Heart left ventricle (tissue), 16 donors: ENCODE measurements at regions not wholly inside any gene's neighbourhood (a gene's known extent, or its start where the extent isn't known, plus 50 kb on each side); places are given as distances from the start of the nearest gene placed in this dataset.

Source experiments
- ATAC-seq, 4 donors: fragments of 200-7000 bp; cut with Tn5 transposase; one replicate each; pipeline ENCODE4 v1.9.1; 2020 to 2022; ENCODE audit warnings: moderate library complexity in 4 of 4, mild to moderate bottlenecking in 3 of 4, moderate number of reproducible peaks in 1 of 4
- DNase-seq, 5 donors: peaks; one replicate each; pipeline ENCODE4 v3.0.0-alpha.2; 2020
- H3K27ac ChIP-seq, 12 donors: fragments of 200-600 bp; sonication (generic) in 4 of 12; one replicate each; pipeline versions ENCODE4 v1.5.0 to v1.8.0; 2016 to 2022; ENCODE audit warnings: mild to moderate bottlenecking in 2 of 12
- H3K27me3 ChIP-seq, 9 donors: fragments of 200-600 bp; sonication (generic) in 2 of 9; one replicate each; pipeline versions ENCODE4 v1.5.1 to v1.8.0; 2016 to 2022; ENCODE audit warnings: mild to moderate bottlenecking in 3 of 9
- H3K36me3 ChIP-seq, 9 donors: fragments of 200-600 bp; sonication (generic) in 2 of 9; one replicate each; pipeline versions ENCODE4 v1.5.0 to v1.8.0; 2018 to 2022; ENCODE audit warnings: mild to moderate bottlenecking in 2 of 9
- H3K4me1 ChIP-seq, 12 donors: fragments of 200-600 bp; sonication (generic) in 4 of 12; one replicate each; pipeline versions ENCODE4 v1.5.0 to v1.8.0; 2016 to 2022; ENCODE audit warnings: mild to moderate bottlenecking in 3 of 12
- H3K4me3 ChIP-seq, 12 donors: fragments of 200-600 bp; sonication (generic) in 4 of 12; one replicate each; pipeline versions ENCODE4 v1.5.0 to v1.8.0; 2017 to 2022; ENCODE audit warnings: mild to moderate bottlenecking in 9 of 12, moderate library complexity in 4 of 12
- H3K9me3 ChIP-seq, 12 donors: fragments of 200-600 bp; sonication (generic) in 4 of 12; one replicate each; pipeline versions ENCODE4 v1.5.0 to v1.8.0; 2016 to 2022; ENCODE audit warnings: mild to moderate bottlenecking in 1 of 12
- POLR2A ChIP-seq, 2 donors: fragments of 450-650 bp; IDR thresholded peaks; one replicate each; pipeline ENCODE4 v1.6.1; 2017; ENCODE audit warnings: antibody characterized with exemption in 2 of 2, mild to moderate bottlenecking in 2 of 2, moderate library complexity in 2 of 2
- WGBS, 4 donors: extraction: QIAGEN DNeasy Blood & Tissue Kit in 2 of 4; methylation state at CpG; one replicate each; pipeline versions ENCODE4 v1.1.5 to v1.1.7; 2013 to 2018; 5-methylcytosine and 5-hydroxymethylcytosine counted together
- intact Hi-C, 10 donors: fragments of 100-400 bp; cut with DNase I; formaldehyde crosslinking; loops; one replicate each; pipeline versions ENCODE4 v1.11.1 to v1.14.2; 2022
- TF ChIP-seq, protein P1 (sequence below), 12 donors: fragments of 200-600 bp; sonication (generic) in 4 of 12; IDR thresholded peaks; one replicate each; pipeline versions ENCODE4 v1.5.0 to v1.8.0; 2018 to 2022; ENCODE audit warnings: antibody characterized with exemption in 12 of 12, mild to moderate bottlenecking in 5 of 12
- donor health status: ischemic (EF 13 %, LVEDD 7.1; RV severe dilation, severe dysfunction).
- donor health status: healthy with polysubstance abuse.
- donor health status: DM: no; HTN: yes; CAD: no.
- donor health status: DM: no; HTN: no; CAD: no.
- donor health status: ischemic (EF 25% LVEDD 6.9; RV normal size, moderate dysfunction).
- donor health status: ischemic (EF 25% LVEDD 5.7; RV mildly dilated, moderate dysfunction).
- donor health status: healthy.
- donor health status: DM: yes; HTN: yes; CAD: no.
- donor health status: ischemic (EF 35%, LVEDD 5.7; RV mildly dilated, moderate dysfunction).
- donor health status: nonischemic (EF 11% LVEDD 7.7; RV severe dilation, severe dysfunction).
- donor health status: DM: yes; HTN: yes; CAD: no.
- donor health status: PGD.
- donor health status: ischemic (EF 29% LVEDD 5.4; RV normal size, mild dysfunction).
- donor health status: nonischemic (EF 23%, LVEDD 6.1; RV moderate dilation, normal function).

- H3K4me3 ChIP-seq, result no peak overlapping the region
- no peaks in the 10 kb centered on the region for H3K4me1 ChIP-seq
- no peaks in the 10 kb centered on the region for H3K9me3 ChIP-seq
- H3K27ac ChIP-seq, result no peak overlapping the region
- WGBS, 4 donors, result 85 to 90% (median 87%) methylated on average over 3 of the region's 3 CpGs
- TF ChIP-seq, protein P1, sequence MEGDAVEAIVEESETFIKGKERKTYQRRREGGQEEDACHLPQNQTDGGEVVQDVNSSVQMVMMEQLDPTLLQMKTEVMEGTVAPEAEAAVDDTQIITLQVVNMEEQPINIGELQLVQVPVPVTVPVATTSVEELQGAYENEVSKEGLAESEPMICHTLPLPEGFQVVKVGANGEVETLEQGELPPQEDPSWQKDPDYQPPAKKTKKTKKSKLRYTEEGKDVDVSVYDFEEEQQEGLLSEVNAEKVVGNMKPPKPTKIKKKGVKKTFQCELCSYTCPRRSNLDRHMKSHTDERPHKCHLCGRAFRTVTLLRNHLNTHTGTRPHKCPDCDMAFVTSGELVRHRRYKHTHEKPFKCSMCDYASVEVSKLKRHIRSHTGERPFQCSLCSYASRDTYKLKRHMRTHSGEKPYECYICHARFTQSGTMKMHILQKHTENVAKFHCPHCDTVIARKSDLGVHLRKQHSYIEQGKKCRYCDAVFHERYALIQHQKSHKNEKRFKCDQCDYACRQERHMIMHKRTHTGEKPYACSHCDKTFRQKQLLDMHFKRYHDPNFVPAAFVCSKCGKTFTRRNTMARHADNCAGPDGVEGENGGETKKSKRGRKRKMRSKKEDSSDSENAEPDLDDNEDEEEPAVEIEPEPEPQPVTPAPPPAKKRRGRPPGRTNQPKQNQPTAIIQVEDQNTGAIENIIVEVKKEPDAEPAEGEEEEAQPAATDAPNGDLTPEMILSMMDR (IDR thresholded peaks at IDR 0.05), result no peak
- TF ChIP-seq POLR2A (IDR thresholded peaks at IDR 0.05), result no peak
- ATAC-seq (no peak), DNase-seq (no peak)
- intact Hi-C loops, result no loop called here
- H3K27me3 ChIP-seq, result no peaks in the 10 kb centered on the region
- no peaks in the 10 kb centered on the region for H3K36me3 ChIP-seq
Measured at GRCh38 chr10:58082248-58082647, 185.4 kb downstream of the IPMK start.

- H3K27me3 ChIP-seq, result no peaks in the 10 kb centered on the region
- TF ChIP-seq POLR2A (IDR thresholded peaks at IDR 0.05), result no peak
- TF ChIP-seq, protein P1 (IDR thresholded peaks at IDR 0.05), result no peak
- DNase-seq, result no peak
- H3K36me3 ChIP-seq, result no peaks in the 10 kb centered on the region
- no peak overlapping the region for H3K4me3 ChIP-seq
- no peak for ATAC-seq
- 22 to 70% (median 34%) methylated on average over 2 of the region's 2 CpGs for WGBS, 4 donors
- intact Hi-C loops, result no loop called here
- no peaks in the 10 kb centered on the region for H3K9me3 ChIP-seq
- no peak overlapping the region for H3K27ac ChIP-seq
- H3K4me1 ChIP-seq, result no peaks in the 10 kb centered on the region
Measured at GRCh38 chr10:58081353-58081752, 186.3 kb downstream of the IPMK start.

- 87 to 88% (median 87%) methylated on average over 2 of the region's 2 CpGs for WGBS, 4 donors
- Histone ChIP-seq H3K27me3 (no peaks in the 10 kb centered on the region), H3K27ac (no peak overlapping the region), H3K36me3 (no peaks in the 10 kb centered on the region), H3K9me3 (no peaks in the 10 kb centered on the region), H3K4me3 (no peak overlapping the region), H3K4me1 (no peaks in the 10 kb centered on the region)
- TF ChIP-seq POLR2A (IDR thresholded peaks at IDR 0.05), result no peak
- TF ChIP-seq, protein P1 (IDR thresholded peaks at IDR 0.05), result no peak
- ATAC-seq (no peak), DNase-seq (no peak)
- intact Hi-C loops, result no loop called here
Measured at GRCh38 chr10:58079461-58079860, 188.2 kb downstream of the IPMK start.

DNA sequence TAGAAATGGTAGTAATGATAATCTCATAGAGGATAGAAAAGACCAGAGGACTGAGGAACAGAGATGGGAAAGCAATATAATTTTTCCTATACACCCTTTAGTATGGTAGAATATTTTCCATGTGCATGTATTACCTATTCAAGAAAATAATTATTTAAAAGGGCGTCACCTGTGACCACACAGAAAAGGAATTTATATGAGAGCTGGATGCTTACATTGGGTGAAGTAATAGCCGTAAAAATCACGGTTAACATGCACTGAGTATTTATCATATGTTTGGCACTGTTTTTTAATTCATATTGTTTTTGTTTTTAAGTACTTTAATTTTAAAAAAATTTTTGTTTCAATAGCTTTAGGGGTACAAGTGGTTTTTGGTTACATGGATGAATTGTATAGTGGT, 195.1 kb downstream of the IPMK start:
- H3K36me3 ChIP-seq, result no peaks in the 10 kb centered on the region
- no peak for ATAC-seq
- 85 to 91% (median 90%) methylated on average over 3 of the region's 3 CpGs for WGBS, 4 donors
- H3K27ac ChIP-seq, result no peak overlapping the region
- no peaks in the 10 kb centered on the region for H3K4me1 ChIP-seq
- TF ChIP-seq POLR2A (IDR thresholded peaks at IDR 0.05), result no peak
- H3K27me3 ChIP-seq, result no peaks in the 10 kb centered on the region
- H3K9me3 ChIP-seq, result no peaks in the 10 kb centered on the region
- no peak overlapping the region for H3K4me3 ChIP-seq
- DNase-seq, result no peak
- intact Hi-C loops, result no loop called here

DNA sequence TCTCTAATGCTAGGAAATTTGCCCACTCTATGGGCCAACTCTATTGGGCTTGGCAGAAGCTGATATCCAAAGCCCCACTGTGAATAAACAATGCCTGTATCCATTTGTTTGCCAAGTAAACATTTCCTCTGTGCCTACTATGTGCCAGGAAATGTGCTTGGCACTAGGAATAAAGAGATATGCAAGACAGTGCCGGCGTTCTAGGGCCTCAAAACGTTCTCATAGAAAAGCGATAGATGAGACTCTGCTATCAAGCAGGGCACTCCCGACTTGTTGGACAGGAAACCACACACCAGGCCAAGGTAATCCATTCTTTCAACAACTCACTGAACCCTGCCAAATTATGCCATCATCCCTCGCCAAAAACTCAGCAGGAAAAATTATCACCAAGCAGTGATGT, 196.7 kb downstream of the IPMK start:
- no peak overlapping the region for H3K27ac ChIP-seq
- H3K4me1 ChIP-seq, result no peaks in the 10 kb centered on the region
- no peaks in the 10 kb centered on the region for H3K9me3 ChIP-seq
- no peak for TF ChIP-seq POLR2A (IDR thresholded peaks at IDR 0.05)
- TF ChIP-seq, protein P1 (IDR thresholded peaks at IDR 0.05), result no peak
- no peak overlapping the region for H3K4me3 ChIP-seq
- no peaks in the 10 kb centered on the region for H3K36me3 ChIP-seq
- ATAC-seq (no peak), DNase-seq (no peak)
- intact Hi-C loops, result no loop called here
- 59 to 73% (median 69%) methylated on average over 6 of the region's 6 CpGs for WGBS, 4 donors
- H3K27me3 ChIP-seq, result no peaks in the 10 kb centered on the region
